NCI-H1417 treated with DMSO at 0.1 percent for 48 hours (cell line): ENCODE measurements at regions not wholly inside any gene's neighbourhood (a gene's known extent, or its start where the extent isn't known, plus 50 kb on each side); places are given as distances from the start of the nearest gene placed in this dataset.

Source experiments
- DNase-seq: peaks from one replicate; lab custom pipeline; 2025; lab: John Stamatoyannopoulos, UW

DNA sequence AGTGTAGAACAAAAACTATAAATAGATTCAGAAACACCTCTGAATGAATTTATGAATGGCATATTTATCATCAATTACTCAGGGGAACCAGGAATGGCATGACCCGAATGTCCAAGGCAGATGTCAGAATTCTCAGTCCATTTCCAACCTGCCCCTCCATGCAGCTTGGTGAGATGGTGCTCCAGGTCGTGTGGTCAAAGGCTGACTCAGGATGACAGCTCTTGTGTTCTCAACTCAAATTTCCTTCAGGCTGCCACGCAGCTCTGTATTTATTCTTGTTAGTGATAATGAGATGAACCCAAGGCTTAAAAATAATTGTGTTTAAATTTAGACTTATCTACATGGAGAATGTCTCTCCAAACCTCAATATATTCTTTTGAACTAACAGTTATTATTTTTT is 146.9 kb downstream of the METTL4 start:
- no peak for DNase-seq

- no peak for DNase-seq
These were observed 145.6 kb downstream of the METTL4 start for GRCh38 chr18:2425426-2426317.

DNA sequence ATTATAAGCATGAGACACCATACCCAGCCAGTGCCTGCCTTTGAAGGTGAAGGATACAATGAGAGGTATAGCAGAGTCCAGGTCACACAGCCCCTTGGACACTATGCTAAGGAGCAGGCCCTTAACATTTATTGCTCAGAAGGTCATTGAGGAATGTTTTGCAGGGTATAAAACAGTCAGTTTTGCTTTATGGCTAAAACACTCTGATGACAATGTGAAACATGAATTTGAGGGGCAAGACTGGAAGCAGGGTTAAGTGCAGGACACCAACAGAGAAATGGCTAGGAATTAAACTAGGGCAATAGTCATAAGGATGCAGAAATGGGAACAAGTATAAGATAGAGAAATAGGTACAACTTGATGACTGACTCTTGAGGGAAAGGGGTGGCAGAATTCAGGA is 141.1 kb downstream of the METTL4 start:
- DNase-seq, result no peak

DNA sequence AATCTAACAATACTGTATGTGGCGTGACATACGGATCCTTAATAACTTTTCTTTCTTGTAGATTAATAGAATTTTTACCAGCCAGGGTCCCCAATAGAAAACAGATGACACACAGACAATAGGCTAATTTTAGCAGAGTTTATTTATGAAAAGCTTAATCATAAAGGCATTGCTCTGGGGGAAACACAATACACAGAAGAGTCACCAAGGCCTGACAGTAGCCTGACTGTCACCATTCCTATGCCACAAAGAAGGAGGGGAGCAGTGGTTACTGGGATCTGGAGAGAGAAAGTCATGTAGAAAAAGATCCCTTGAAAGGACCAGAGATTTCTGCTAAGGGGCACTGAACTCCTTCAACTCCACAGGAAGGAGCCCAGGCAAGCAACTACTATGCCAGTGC is 139.5 kb downstream of the METTL4 start:
- DNase-seq, result no peak

DNA sequence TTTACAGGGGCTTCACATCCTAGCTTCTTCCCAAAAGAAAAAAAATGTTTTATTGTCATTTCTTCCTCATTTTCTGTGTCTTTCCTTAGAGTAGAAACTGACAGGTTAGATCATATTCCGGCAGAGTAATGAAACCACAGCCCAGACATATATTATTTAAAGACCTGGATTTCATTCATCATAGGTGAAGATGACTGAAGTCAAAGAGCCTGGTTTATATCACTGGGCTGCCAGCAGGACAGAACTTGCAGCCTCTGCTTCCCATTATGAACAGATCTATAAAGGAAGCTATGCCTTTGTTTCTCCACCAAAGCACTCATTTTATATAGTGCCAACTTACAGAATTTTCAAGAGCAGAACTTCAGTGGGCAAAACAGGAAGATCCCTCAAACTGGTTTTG is 137.9 kb downstream of the METTL4 start:
- no peak for DNase-seq

DNA sequence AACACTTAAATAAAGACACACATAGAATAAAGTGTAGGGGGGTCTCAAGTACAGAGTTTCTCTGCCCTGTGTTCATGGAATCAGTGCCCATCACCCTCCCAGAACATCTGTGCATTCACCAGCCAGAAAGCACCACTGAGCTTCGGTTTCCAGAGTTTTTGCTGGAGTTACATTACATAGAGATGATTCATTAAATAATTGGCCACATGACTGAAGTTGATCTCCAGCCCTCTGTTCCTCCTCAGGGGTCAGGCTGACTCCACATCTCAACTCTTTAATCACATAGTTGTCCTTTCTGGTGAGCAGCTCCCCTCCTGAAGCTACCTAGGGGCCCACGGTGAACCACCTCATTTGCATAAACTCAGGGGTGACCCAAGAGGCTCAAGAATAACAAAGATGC is 129.8 kb downstream of the METTL4 start:
- no peak for DNase-seq

DNA sequence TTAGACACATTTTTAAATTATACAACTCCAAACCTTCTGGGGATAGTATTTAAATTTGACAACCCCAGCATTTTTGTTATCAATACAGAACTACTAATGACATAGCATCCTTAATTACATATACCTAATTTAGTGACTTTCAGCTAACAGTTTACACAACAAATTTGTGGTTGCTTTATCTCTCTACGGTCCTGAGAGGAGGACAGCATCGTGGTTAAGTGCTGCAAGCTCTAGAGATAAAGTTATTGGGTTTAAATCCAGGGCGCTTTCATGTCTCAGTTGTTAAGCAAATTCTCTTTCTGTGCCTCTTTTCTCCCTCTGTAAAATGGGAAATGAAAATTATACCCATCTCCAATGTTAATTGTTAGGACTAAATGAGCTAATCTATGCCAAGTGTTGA is 129.3 kb downstream of the METTL4 start:
- DNase-seq, result no peak

GRCh38 chr18:2442726-2443275 is 128.5 kb downstream of the METTL4 start:
- DNase-seq, result no peak

DNA sequence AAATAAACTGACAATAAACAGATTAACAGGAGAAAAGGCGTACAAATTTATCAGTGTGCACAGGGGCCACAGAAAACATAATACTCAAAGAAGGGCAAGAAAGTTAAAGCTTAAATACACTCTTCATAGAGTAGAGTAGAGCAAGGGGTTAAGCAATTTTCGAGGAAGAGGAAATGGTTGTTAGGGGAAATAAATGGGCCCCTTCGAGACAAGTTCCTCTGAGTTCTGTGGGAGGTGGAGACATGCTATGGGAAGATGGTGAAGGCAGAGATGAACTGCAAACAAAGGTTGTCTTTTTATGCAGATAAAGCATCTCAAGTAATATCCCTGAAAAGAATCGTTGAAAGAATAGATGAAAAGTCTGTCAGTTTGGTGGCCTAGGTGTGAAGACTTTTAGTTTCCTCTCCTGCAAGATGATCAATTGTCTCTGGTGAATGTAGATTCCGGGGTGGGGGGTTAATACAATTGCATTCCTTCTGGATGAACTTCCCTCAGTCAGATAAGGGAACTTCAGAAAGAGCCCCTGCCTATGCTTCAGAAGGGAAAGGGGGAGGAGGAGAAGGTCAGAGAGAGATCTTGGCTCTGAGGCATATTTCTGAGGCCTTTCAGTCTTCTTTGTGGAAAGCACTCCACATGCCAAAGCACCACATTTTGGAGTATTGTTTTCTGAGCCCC is 127.0 kb downstream of the METTL4 start:
- no peak for DNase-seq

DNA sequence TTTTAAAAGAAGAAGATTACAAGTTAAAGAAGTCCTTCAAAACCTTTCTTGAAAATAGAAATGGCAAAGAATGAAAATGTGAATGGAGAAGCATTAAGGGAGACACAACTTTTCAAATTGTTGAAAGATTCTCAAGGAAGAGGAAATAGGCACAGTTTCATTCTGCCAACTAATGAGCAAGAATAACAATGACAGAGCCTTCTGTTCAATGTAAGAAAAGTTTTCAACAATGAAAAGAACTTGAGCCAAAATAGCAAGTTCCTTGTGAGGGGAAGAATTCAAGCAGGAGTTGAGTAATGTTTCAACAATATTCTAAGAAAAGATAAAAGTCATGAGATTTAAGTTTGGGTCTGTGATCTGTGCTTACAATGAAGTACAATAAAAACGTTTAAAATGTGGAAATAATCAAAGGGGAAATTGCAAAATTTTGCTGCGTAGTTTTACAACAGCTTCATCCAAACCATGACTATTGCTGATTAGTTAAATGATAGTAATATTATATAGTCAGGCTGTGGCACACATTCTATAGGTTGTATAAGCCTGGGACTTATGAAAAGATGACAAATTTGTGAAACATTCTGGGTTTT is 122.6 kb downstream of the METTL4 start:
- DNase-seq, result no peak

DNA sequence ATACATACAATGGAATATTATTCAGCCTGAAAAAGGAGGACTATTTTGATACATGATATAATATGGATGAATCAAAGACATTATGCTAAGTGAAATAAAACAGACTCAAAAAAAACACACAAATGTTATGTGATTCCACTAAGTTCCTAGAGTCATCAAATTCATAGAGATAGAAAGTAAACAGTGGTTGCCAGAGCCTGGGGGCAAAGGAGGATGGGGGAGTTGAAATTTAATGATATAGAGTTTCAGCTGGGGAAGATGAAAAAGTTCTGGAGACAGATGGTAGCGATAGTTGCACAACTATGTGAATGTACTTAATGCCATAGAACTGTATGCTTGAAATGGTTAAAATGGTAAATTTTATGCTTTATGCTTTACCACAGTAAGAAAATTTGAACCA is 119.7 kb downstream of the METTL4 start:
- DNase-seq, result no peak

DNA sequence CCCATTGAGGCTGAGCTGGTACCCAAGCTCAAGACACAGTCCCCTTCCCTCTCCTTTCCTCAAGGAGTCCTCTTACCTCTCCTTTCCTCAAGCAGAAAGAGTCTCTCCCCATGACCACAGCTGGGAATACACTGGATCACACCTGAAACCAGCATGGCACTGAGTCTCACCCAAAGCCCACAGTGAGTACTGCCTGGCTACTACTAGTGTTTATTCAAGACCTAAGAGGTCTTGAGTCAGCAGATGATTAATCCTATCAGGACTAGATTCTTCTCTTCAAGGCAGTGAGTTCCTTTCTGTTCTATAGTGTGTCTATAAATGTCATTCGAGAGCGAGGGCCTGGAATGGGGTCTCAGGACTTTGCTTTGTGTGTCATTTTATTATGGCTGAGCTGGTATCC is 111.4 kb downstream of the METTL4 start:
- DNase-seq, result no peak

- DNase-seq, result no peak
These were observed 104.3 kb downstream of the METTL4 start for GRCh38 chr18:2466978-2467377.

- DNase-seq, result no peak
These were observed 103.3 kb downstream of the METTL4 start for GRCh38 chr18:2468051-2468450.

DNA sequence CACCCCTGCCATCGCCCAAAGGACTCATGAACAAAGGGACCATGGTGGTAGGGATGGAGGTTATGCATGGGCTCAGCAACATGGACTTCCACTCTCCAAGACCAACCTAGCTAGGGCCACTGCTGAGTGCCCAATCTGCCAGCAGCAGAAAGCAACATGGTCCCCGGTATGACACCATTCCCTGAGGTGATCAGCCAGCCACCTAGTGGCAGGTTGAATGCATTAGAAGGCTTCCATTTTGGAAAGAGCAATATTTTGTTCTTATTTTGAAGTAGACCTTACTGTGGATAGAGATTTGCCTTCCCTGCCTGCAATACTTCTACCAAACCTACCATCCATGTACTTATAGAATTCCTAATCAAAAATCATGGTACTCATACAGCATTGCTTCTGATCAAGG is 99.8 kb downstream of the METTL4 start:
- DNase-seq, result no peak

GRCh38 chr18:2478662-2479061 is 92.6 kb downstream of the METTL4 start:
- no peak for DNase-seq

- no peak for DNase-seq
These were observed 90.8 kb downstream of the METTL4 start for GRCh38 chr18:2480536-2480935.

- DNase-seq, result no peak
These were observed 88.4 kb downstream of the METTL4 start for GRCh38 chr18:2482706-2483475.

DNA sequence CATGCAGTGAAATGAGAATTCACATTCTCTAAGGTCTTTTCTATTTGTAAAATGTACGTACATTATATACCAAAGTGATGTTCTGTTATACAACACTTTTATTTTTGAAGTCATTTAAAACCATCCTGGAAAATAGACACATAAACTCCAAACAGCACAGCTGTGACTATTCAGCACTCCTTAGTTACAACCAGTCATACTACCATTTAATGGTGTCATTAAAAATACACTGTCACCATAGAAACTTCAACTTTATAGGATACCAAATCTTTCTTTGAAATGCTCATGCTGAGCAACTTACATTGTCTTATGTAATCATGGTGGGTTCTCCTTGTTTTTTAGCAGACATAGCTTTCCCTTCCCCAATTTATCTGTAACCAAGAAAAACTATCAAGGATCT is 85.3 kb downstream of the METTL4 start:
- no peak for DNase-seq

- no peak for DNase-seq
These were observed 84.9 kb downstream of the METTL4 start for GRCh38 chr18:2486426-2486825.
